ENCODE measurements at regions not wholly inside any gene's neighbourhood (a gene's known extent, or its start where the extent isn't known, plus 50 kb on each side); places are given as distances from the start of the nearest gene placed in this dataset.
A peak's percentile ranks its signal among the peaks of the same experiment; 100 is the strongest.

DNA sequence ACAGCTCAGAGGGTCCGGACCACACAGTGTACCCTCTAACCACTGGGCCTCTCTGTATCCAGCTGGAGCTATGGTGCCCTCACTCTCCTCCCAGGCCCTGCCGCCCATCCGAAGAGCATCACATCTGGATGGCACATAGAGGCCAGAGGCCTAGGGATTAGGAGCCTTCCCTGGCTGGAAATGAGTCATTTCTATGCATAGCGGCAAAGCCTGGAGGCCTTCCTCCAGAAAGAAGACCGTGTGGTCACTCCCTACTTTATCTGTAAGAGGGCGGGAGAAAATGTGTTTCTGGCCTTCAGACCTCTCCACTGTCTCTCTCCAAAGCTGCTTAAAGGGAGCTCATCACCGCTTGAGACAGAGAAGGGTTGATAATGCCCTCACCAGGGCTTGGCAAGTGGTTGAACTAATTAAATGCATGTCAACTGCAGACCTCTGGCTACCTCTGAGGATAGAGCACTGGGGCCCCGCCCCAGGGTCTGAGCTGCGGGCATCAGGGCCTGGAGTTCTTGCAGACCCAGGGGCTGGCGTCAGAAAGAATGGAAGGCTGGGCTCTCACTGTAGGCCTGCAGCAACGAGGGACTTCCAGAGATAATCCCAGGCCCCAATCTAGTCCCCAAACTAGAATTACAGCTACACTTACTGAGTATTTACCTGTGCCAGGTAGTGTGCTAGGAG lies 122.2 kb downstream of the IRX5 start:
- DNase-seq (no peak), ATAC-seq (no peak)
- TF ChIP-seq, protein P1, sequence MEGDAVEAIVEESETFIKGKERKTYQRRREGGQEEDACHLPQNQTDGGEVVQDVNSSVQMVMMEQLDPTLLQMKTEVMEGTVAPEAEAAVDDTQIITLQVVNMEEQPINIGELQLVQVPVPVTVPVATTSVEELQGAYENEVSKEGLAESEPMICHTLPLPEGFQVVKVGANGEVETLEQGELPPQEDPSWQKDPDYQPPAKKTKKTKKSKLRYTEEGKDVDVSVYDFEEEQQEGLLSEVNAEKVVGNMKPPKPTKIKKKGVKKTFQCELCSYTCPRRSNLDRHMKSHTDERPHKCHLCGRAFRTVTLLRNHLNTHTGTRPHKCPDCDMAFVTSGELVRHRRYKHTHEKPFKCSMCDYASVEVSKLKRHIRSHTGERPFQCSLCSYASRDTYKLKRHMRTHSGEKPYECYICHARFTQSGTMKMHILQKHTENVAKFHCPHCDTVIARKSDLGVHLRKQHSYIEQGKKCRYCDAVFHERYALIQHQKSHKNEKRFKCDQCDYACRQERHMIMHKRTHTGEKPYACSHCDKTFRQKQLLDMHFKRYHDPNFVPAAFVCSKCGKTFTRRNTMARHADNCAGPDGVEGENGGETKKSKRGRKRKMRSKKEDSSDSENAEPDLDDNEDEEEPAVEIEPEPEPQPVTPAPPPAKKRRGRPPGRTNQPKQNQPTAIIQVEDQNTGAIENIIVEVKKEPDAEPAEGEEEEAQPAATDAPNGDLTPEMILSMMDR (IDR thresholded peaks at IDR 0.05): no peak
- Mint-ChIP-seq H3K4me3 (no peak overlapping the region), H3K4me1 (ENCODE audit: low read depth) (peaks cover 3% of the 10 kb centered on the region), H3K27ac (no peak overlapping the region), H3K9me3 (no peaks in the 10 kb centered on the region), H3K36me3 (ENCODE audit: low read depth) (no peaks in the 10 kb centered on the region), H3K27me3 (peaks cover 24% of the 10 kb centered on the region)
- ChIA-PET POLR2A (interaction anchor here (0.7 kb wide), 1 partner anchor 61 kb away, joined by 3 read pairs; no protein-coding TSS in a partner anchor), CTCF (no interaction called here)
- intact Hi-C loops (cut with micrococcal nuclease): no loop called here

DNA sequence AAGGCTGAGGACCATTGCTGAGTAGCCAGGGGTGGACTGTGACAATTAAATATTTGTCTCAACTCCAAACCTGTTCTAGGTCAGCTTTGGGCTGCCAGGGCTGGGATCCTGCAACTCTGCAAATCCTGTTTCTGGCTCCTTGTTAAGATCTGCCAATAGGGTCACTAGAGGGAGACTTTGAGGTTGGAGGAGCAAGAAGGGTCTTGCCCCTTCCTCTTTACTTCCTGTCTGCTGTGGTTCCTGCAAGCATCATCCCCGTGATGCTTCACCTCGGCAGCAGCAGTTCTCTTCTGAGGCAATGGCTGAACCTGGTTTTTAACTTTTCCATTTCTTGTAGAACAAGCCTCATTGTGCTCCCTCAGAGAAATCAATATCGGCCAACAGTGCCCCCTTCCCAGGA lies 124.6 kb downstream of the IRX5 start:
- TF ChIP-seq, protein P1 (IDR thresholded peaks at IDR 0.05): no peak
- ChIA-PET POLR2A (no interaction called here), CTCF (no interaction called here)
- Mint-ChIP-seq H3K9me3 (no peaks in the 10 kb centered on the region), H3K36me3 (ENCODE audit: low read depth) (no peaks in the 10 kb centered on the region), H3K4me3 (no peak overlapping the region), H3K27ac (no peak overlapping the region), H3K27me3 (peaks cover 39% of the 10 kb centered on the region), H3K4me1 (ENCODE audit: low read depth) (peaks cover 3% of the 10 kb centered on the region)
- intact Hi-C loops (cut with micrococcal nuclease): no loop called here
- DNase-seq (no peak), ATAC-seq (no peak)

DNA sequence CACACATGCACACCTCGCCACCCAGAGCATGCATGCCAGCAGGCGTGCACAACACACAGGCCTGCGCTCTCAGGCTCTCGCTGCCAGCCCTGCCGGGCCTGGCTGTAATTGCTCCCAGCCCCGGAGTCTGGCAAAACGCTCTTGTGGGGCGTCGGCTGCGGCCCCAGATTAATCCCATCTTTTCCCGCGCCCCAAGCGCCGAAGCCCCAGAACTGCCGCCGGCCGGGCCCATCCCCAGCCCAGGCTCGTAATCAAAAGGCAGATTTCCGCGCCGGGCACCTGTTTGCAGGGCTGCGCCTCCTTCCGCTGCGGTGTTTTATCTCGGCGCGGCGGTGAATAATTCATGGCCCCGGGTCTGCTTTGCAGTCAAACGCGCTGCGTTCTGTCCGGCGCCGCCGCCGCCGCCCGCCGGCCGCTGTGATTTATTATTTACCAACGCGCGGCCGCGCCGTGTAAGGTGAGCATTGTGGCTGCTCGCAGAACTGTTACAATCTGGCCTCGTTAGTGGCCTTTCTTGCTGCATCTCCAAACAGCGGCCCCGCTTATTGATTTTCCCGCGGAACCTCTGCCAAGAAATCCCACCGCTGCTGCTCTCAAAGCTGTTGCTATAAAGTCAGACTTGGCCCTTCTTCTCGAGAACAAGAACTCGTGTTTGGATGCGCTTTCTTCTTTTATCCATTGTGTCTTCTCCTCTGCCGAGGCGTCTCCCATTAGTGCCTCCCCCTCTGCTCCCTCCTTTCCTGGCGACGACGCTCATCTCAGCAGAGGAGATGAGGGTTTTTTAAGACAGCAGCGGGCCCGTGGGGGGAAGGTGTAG lies 126.1 kb downstream of the IRX5 start:
- no peaks in the 10 kb centered on the region for H3K36me3 Mint-ChIP-seq (ENCODE audit: low read depth)
- H3K9me3 Mint-ChIP-seq: no peaks in the 10 kb centered on the region
- intact Hi-C loops (cut with micrococcal nuclease): no loop called here
- H3K4me3 Mint-ChIP-seq: no peak overlapping the region
- H3K27me3 Mint-ChIP-seq: peaks cover 45% of the 10 kb centered on the region
- H3K4me1 Mint-ChIP-seq (ENCODE audit: low read depth): peaks cover 3% of the 10 kb centered on the region
- no peak overlapping the region for H3K27ac Mint-ChIP-seq
- ChIA-PET POLR2A (no interaction called here), CTCF (no interaction called here)
- ATAC-seq: no peak
- DNase-seq: peak; percentile 16
- TF ChIP-seq, protein P1 (IDR thresholded peaks at IDR 0.05): no peak

DNA sequence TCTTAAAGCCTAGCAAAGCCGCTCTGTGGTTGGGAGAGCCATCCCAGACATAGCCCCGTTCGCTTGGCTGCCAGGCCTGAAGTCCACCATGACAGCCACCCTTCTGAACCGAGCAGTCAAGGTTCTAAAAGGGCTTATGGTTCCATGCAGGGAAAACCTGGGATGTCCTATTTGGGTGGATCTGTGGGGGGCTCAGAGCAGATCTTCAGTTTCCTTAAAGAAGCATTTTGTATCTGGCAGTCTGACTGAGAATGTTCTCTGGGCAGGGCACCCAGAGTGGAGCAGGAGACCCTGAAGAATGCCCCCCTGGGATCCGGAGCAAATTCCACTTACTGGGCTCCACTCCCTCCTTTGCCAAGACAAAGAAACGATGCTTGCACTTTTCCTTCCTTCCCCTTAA lies 127.2 kb downstream of the IRX5 start:
- no peak for ATAC-seq
- Mint-ChIP-seq H3K4me1 (ENCODE audit: low read depth) (peaks cover 3% of the 10 kb centered on the region), H3K36me3 (ENCODE audit: low read depth) (no peaks in the 10 kb centered on the region), H3K9me3 (no peaks in the 10 kb centered on the region), H3K27ac (no peak overlapping the region), H3K27me3 (peaks cover 45% of the 10 kb centered on the region), H3K4me3 (no peak overlapping the region)
- no peak for DNase-seq
- ChIA-PET CTCF (no interaction called here), POLR2A (no interaction called here)
- TF ChIP-seq, protein P1 (IDR thresholded peaks at IDR 0.05): no peak
- intact Hi-C loops (cut with micrococcal nuclease): no loop called here

DNA sequence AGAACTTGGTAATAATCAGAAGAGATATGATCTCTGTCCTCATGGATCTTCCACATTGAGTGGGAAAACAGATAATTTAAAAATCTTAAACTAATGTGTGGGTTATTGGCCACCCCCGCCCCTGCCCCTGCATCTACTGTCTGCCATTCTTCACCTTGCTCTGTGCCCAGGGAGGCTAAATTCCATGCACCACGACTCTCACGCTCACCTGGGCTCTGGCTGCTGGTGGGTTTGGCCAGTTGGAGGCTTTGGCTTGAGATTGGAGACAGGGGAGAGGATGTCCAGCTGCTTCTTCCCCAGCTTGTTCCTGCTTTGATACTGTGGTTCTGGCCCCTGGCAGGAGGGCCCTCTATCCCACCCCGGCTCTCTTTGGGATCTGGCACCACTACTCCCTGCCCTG lies 127.9 kb downstream of the IRX5 start:
- ATAC-seq: no peak
- no peaks in the 10 kb centered on the region for H3K36me3 Mint-ChIP-seq (ENCODE audit: low read depth)
- intact Hi-C loops (cut with micrococcal nuclease): no loop called here
- peaks cover 3% of the 10 kb centered on the region for H3K4me1 Mint-ChIP-seq (ENCODE audit: low read depth)
- CTCF ChIA-PET: no interaction called here
- no peak overlapping the region for H3K4me3 Mint-ChIP-seq
- TF ChIP-seq, protein P1 (IDR thresholded peaks at IDR 0.05): no peak
- no peak overlapping the region for H3K27ac Mint-ChIP-seq
- DNase-seq: no peak
- peaks cover 49% of the 10 kb centered on the region for H3K27me3 Mint-ChIP-seq
- H3K9me3 Mint-ChIP-seq: no peaks in the 10 kb centered on the region
- POLR2A ChIA-PET: no interaction called here

Measured in activated CD8-positive, alpha-beta T cell treated with anti-CD3 and anti-CD28 coated beads for 36 hours (primary cell).